GM15510 (cell line): ENCODE measurements at regions not wholly inside any gene's neighbourhood (a gene's known extent, or its start where the extent isn't known, plus 50 kb on each side); places are given as distances from the start of the nearest gene placed in this dataset.

Source experiments
- POLR2A ChIP-seq: IDR thresholded peaks from 3 replicates; pipeline ENCODE4 v1.6.1; 2011; ENCODE audit warnings: borderline replicate concordance; ENCODE audit not compliant: insufficient read length; ENCODE audit errors: extremely low read depth

DNA sequence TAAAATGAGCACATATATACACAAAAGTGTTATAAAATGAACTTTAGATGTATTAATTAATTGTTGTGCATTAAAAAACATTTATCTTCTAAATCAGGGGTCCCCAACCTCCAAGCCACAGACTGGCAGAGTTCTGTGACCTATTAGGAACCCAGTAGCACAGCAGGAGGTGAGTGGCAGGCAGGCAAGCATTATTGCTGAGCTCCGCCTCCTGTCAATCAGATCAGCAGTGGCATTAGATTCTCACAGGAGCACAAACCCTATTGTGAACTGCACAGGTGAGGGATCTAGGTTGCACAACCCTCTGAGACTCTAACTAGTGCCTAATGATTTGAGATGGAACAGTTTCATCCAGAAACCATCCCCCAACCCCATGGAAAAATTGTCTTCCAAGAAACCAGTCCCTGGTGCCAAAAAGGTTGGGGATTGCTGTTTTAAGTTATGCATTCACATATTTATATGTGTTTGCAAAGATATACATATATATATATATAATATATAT is 583.7 kb downstream of the KCNJ2 start:
- TF ChIP-seq POLR2A: no peak

DNA sequence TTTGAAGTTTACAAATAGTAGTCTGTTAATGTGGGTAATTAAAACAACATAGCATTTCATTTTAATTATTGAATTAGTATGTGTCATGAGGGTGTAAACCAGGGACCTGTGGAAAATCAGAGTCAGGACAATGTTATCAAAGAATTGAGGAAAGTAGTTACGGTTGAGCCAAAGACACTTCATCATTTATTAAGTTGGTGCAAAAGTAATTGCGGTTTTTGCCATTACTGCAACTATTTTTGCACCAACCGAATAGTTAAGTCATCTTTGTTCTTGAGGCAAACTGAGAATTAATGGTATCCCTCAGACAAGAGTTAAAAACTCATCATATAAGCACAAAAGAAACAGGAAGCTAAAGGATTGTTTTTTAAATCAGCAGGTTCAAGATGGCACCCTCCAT is 593.7 kb downstream of the KCNJ2 start:
- no peak for TF ChIP-seq POLR2A

DNA sequence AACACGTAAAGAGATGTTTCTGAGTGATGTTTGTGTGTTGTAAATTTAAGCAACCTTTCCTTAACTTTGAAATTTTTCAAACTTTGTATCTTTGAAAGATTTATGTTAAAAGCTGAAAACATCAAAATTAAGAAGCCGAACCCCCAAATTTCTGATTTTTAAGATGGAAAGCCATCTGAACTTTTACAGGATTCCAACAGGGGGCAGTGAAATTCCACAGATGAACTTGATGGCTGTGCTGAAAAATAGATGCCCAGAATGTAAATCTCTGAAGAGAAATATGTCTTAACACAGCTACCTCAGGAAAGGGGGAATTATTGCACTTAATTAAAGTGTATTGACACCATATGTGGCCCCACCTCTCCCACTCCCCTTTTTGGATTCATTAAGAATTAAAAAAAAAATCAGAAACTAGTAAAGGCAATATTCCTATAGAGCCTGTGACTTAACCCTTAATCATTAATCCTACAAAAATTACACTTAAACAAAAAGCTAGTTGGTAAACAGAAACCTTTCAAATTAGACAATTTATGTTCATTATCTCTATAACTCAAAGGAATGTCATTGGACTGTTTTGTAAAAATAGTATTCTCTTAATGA is 597.9 kb downstream of the KCNJ2 start:
- TF ChIP-seq POLR2A: no peak

GRCh38 chr17:70769956-70770355 is 600.6 kb downstream of the KCNJ2 start:
- TF ChIP-seq POLR2A: no peak

- no peak for TF ChIP-seq POLR2A
Measured at GRCh38 chr17:70771804-70772386, 602.6 kb downstream of the KCNJ2 start.

GRCh38 chr17:70772761-70773160 is 603.4 kb downstream of the KCNJ2 start:
- no peak for TF ChIP-seq POLR2A

GRCh38 chr17:70773258-70773657 is 603.9 kb downstream of the KCNJ2 start:
- TF ChIP-seq POLR2A: no peak

DNA sequence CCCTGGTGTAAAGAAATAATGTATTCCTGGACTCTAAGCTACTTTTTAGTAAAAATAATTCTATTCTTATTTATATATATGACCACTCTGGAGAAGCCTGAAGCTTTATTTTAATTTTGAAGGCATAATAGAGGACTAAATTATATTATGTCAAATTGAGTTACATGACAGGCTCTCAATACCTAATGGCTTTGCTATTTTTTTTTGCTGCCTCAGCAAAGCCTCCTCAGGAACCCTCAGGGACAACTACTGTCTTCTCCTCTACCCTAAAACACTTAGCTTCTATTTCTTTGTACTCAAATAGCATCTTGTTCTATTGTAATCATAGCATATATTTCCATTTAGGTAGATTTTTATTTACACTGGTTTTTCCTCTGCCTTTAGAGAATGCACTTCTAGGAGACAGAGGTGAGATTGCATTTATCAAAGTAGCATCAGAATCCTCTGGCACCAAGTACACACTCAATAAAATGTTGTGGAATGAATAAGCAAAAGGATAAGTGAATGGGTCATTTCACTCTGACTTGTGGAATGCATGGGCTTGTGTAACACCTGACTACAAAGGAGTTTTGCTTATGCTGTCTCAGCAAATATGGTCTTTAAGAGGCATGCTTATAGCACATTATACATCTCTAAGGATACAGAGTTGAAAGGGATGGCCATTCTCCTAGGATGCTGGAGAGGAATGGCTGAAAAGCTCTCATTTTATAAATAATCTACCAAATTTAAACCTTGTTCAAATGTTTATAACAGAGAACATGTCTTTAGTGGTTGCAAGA is 605.2 kb downstream of the KCNJ2 start:
- no peak for TF ChIP-seq POLR2A

- no peak for TF ChIP-seq POLR2A
Measured at GRCh38 chr17:70775679-70776078, 606.3 kb downstream of the KCNJ2 start.

GRCh38 chr17:70776441-70776840 is 607.1 kb downstream of the KCNJ2 start:
- TF ChIP-seq POLR2A: no peak

DNA sequence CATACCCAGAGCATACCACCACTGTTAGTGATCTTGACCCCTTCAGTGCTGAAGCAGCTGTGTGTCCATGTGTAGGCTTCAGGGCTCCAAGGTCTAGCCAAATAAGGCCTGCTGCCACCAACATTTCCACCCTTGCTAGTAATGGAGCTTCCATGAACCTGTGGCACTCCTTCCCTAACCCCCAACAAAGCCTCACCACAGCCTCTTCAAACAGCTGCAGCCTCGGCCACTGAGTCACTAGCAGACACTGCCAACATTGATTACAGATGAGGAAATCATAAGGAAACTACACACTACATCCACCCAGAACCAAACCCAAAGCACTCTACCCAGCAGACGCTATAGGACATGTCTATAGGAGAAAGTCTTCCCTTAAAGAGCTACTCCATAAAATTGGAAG is 610.7 kb downstream of the KCNJ2 start:
- TF ChIP-seq POLR2A: no peak

DNA sequence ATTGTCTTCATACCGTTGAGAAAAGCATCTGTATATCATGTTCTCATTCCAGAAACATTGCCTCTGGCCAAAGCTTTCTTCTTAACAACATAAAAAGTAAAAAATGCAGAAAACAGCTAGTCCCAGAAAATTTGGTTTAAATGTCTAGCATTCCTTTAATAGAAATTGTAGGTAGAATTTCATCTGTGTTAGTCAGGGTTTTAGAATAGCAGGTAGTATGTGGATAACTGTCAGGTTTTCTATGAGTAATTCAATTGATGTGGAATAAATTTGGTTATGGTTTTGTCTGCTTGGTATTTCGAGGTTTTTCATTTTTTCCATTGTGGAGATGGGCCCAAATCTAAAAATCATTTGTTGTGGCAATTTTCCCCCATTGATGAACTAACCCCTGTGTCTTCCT is 616.7 kb downstream of the KCNJ2 start:
- TF ChIP-seq POLR2A: no peak

GRCh38 chr17:70787721-70788300 is 618.5 kb downstream of the KCNJ2 start:
- TF ChIP-seq POLR2A: no peak

DNA sequence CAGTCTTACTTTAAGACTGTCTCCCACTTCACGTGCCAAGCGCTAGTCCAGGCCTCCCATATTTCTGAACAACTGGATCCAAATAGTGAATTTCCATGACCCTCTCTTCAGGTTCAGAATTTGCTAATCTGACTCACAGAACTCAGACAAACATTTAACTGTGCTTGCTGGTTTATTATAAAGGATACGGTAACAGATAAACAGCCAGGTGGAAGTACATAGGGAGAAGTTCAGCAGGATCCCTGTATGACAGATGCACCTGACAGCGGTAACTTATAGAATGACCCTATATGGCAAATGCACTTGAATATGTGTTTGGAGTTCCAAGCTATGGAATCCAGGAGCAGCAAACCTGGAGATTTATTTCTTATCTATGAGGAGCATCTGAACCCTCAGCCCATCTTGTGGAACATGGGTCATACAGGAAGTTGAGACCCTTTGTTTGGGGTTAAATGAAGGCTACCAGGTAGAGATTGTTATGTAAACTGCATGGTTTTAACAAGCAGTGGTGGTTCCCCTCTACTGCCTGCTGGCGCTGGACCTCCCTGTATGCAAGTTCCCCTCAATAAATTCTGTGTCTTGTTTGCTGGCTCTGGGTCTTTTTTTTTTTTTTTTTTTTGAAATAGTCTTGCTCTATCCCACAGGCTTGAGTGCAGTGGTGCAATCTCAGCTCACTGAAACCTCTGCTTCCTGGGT is 622.6 kb downstream of the KCNJ2 start:
- TF ChIP-seq POLR2A: no peak

DNA sequence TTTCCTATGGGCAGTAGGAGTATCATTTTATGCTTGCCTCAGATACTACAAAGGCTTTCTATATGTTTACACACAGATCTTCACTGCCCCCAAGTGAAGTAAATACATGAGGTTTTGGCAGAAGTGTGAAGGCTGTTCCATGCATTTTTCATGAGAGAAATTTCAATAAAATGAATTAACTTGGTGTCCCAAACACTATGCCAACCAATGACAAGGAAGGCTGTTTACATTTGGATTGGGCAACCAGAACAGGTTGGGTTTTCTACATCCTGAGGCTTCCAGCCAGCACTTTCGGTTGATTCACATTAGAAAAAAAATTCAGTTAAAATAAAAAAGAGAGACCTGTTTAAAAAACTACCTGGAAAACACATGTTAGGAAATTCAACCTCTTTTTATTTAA is 625.4 kb downstream of the KCNJ2 start:
- no peak for TF ChIP-seq POLR2A
